HS-5 (cell line): ENCODE measurements at regions not wholly inside any gene's neighbourhood (a gene's known extent, or its start where the extent isn't known, plus 50 kb on each side); places are given as distances from the start of the nearest gene placed in this dataset.

Experiments
- DNase-seq: peaks from one replicate; pipeline ENCODE4 v3.0.0-alpha.2; 2012; ENCODE audit warnings: low read depth

DNA sequence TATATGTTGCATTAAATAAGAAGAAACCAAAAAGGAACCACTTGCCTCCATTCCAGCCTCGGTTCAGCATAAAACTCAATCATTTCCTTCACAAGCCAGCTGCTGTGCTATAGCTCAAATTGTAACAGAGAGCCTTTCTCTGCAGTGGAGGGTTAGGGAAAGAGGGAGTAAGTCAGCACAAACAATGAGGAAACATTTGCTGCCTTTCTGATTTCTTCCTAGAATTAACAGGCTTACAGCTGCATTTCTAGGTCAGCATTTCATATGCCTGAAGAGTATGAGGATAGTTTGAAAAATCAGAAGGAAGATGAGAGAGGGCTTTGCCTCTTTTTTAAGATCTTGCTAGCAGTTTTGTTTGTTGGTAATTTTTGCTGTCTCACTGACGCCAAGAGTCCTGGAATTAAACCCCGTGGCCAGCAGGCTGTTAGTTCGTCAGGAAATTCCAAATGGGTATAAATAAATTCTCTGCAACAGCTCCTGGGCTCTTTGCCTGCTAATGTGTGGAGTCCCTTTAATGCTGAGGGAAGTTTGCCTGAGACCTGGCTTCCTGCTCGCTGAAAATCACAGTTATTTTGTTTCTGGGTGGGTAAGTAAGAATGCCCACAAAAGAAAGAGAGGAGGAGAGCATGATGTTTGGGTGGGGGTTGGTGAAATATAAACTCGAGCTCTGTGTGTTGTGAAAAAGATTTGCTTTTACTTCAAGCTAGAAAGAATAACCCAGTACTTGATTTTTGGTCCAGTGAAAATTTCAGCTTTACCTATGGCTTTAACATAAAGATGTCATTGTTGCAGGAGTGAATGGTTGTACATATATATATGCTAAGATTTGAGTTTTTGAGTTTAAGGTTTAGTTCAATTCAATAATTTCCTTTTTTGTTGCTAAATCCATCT lies 148.1 kb upstream of the DMRT1 start:
- DNase-seq: no peak

- DNase-seq: no peak
Observed at GRCh38 chr9:694092-694402, 147.4 kb upstream of the DMRT1 start.

GRCh38 chr9:694403-695154 lies 146.9 kb upstream of the DMRT1 start:
- DNase-seq: peak; percentile 92

DNA sequence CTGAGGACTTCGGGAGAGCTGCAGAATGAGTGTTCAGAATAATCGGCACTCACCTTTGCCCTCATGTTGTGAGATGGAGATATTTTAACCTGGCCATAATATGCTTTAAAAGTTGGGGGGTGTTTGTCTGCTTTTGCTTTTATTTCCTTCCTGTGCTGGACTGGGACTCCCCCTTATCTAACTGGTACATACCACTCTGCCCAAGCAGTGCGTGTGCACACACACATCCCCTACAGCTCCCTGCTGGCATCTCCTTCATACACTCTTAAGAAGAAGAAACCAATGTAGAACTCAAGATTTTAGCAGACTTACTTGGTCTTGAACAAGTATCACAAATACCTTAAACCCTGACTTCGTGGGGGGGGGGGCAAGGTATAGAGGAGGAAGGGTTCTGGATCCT lies 146.2 kb upstream of the DMRT1 start:
- DNase-seq: no peak

DNA sequence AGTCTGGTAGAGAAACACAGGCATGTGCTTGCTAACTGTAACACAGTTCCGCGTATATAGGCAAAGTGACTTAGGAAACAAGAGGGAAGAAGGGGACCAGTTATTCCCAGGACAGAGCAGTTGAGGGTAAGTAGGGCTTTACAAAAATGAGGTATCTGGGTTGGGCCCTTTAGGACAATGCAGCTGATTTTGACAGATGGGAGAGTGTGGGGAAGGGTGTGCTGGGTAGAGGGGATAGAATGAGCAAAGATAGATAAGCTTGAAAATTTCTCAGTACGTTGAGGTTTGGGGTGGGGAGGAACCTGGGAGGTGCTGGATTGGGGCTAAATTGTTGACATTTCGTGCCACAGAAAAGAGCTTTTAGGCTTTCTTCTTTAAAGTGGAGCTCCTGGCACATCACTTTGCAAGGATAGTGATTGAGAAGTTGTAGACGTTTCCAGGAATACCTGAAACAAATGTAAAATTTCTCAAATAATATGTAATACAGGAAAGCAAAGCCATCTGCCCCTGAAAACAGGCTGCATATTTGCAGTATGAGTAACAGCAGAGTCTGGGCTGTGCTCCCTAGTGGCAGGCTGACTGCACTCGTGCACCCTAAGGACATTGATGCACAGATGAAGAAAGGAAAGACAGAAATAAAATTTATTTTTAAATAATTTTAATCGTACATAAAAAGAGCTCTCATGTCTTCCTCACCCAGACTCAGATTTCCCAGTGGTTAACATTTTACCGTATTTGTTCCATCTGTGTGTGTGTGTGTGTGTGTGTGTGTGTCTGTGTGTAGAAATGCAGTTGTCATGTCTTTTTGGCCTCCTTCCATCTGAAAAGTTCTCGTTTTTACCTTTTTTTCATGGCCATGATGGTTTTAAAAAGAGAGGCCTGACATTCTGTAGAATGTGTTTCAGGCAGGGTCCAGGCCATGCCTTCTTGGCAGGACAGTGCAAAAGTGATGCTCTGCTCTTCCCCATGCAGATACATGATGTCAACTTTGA lies 144.9 kb upstream of the DMRT1 start:
- DNase-seq: no peak

DNA sequence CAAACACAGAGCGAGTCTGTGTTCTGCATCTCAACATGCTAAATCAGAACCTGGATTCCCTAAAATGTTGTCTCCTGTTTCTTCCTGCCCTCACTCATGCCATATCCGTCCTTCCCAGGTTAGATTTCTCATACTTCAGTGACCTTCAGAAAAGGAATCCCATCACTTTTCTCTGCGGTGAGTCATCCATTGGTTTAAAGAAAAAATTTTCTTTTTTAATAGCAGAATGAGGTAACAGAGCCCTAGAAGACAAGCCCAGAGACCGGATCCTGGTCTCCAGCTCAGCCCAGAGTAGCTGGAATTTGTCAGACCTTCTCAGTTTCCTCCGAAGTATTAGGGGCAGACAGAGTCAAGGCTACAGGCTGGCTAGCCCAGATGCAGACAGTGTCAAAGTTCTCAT lies 143.2 kb upstream of the DMRT1 start:
- no peak for DNase-seq

GRCh38 chr9:698954-699353 lies 142.5 kb upstream of the DMRT1 start:
- DNase-seq: no peak

DNA sequence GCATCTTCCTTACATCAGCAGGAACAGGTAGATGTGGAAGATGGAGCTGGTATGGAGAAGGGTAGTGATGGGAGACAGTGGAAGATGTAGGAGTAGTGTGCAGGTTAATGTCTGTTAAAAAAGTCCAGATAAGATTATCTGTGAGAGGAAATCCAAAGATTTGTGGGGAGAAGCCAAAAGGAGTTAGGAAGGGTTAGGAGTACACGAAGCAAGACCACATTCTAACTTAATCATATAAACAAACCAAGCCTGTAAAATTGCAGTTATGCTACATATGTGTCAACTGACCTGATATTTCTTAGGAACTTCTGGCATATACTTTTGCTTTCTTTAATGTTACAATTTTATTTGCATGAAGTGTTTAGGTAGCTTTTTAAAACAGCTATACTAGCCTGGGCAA lies 142.1 kb upstream of the DMRT1 start:
- no peak for DNase-seq

DNA sequence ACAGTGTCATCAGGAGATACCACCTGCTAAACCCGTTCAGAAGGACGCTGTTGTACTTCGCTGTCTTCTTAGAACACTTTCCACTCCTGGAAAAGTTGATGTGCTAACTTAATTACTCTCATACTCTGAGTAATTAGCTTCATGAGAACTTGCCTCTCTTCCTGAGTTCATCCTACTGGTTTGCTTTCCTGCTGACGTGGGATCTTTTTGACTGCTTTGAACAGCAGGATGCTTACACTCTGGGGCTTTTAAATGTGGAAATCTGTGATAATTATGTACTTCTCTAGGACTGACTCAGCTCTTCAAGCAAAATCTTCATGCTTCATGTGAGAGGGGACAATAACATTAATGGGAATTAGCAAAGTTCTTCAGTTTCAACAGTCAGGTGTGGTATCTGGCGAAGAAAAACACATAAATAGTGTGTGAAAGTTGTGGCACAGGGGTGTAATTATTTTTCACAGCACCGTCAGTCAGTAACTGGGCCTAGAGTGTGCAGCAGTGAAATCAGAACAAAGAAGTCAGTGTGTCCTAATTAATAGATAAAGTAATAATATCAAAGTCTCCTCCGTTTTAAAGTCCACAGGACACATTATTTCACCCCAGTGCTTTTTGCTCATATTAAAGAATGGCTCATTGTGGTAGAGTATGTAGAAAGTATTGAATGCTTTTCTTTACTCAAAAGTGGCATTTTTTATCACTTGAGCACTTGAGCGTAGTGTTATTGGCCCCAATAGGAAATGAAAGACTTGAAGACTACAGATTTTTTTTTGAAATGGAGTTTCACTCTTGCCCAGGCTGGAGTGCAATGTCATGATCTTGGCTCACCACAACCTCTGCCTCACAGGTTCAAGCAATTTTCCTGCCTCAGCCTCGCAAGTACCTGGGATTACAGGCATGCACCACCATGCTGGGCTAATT lies 140.9 kb upstream of the DMRT1 start:
- DNase-seq: no peak

DNA sequence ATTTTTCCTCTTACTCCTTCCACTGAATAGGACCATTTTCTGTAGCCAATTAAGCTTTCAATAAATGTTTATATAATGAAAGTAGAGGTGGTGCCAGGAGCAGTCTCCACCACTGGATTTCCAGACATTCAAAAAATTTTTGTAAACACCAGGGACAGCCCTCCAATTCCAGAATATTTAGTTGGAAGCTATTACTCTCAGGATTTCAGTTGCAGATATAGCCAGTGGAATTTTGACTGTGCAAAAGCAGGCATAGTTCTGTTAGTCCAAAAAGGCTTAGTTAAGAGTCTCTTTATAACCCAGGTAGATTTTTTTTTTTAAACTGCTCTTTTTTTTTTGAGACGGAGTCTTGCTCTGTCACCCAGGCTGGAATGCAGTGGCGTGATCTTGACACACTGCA lies 138.1 kb upstream of the DMRT1 start:
- DNase-seq: no peak

DNA sequence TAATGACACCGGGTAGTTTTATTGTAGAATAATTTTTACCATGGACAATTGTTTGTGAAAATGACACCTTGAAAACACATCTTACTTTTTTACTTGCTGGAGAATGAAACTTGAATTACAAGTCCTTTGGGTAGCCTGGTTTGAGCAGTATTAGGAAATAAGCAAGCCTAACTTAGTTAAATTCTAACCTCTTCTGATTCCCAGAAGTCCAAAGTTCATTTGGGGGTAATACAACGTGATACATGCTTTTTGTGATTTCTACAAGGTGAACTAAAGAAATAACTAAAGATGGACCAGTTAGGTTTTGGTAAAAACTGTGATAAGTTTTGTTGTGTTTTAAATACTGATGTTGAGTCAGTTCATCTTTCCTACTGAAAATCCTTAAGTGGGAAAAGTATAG lies 135.4 kb upstream of the DMRT1 start:
- DNase-seq: no peak

DNA sequence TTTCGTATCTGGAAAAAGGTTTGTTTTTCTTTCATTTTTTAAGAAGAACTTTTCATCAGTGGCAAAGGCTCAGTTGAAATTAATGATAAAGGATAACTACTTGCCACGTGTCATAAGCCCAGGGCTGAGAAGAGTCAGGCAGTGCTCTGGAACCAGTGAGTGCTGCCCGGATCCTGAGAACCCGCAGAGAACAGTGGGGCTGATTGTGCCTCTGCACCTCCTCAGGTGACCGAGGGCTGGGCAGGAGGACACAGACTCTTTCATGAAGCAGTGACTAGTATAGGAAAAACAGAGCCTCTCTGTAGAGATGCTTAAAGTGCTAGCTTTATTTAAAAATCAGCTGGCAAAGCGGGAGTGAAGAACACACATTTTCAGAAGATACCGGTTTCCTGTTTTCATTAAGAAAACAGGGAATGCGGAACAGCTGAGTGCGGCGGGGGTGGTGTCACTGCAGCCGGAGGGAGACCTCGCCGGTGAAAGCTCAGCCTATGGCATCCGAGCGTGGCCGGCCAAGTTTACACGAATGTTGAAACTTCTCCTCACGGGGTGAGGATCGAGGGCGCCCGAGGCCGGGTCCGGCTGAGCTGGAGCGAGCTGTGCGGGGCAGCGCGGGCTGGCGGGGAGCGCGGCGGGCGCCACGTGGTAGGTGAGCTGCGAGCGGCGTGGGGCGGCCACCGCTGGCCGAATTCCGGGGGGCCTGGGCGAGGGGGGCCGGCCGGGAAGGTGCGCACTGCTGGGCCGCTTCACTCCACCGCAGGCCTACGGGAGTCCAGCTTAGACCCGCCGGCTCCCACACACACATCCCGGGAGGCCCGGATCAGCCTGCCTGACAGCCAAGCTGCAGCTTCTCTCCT lies 134.7 kb upstream of the DMRT1 start:
- DNase-seq: no peak

DNA sequence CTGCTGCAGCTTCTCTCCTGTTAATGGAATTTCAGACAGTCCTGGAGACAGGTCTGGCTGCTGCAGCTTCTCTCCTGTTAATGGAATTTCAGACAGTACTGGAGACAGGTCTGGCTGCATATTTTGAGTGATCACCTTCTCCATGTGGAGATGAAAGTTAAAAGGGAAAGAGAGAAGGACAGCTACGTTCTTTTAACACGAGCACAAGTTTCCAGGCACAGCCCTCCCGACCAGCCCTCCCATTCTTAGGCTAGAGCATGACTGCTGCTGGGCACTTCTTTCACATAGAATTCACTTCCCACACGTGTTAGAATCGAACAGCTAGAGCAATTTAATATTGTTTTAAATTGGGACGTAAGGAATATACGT lies 133.3 kb upstream of the DMRT1 start:
- no peak for DNase-seq

GRCh38 chr9:708551-709432 lies 132.7 kb upstream of the DMRT1 start:
- DNase-seq: no peak

DNA sequence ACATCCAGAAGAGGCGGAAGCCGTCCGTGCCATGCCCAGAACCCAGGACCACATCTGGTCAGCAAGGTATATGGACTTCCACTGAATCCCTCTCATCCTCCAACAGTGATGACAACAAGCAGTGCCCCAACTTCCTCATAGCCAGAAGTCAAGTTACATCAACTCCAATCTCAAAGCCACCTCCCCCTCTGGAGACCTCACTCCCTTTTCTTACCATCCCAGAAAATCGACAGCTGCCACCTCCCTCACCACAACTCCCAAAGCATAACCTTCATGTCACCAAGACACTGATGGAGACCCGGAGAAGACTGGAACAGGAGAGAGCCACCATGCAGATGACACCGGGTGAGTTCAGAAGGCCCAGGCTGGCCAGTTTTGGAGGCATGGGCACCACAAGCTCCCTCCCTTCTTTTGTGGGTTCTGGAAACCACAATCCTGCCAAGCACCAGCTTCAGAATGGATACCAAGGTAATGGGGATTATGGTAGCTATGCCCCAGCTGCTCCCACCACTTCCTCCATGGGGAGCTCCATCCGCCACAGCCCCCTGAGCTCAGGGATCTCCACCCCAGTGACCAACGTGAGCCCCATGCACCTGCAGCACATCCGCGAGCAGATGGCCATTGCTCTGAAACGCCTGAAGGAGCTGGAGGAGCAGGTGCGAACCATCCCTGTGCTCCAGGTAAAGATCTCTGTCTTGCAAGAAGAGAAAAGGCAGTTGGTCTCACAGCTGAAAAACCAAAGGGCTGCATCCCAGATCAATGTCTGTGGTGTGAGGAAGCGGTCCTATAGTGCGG lies 130.3 kb upstream of the DMRT1 start:
- no peak for DNase-seq

DNA sequence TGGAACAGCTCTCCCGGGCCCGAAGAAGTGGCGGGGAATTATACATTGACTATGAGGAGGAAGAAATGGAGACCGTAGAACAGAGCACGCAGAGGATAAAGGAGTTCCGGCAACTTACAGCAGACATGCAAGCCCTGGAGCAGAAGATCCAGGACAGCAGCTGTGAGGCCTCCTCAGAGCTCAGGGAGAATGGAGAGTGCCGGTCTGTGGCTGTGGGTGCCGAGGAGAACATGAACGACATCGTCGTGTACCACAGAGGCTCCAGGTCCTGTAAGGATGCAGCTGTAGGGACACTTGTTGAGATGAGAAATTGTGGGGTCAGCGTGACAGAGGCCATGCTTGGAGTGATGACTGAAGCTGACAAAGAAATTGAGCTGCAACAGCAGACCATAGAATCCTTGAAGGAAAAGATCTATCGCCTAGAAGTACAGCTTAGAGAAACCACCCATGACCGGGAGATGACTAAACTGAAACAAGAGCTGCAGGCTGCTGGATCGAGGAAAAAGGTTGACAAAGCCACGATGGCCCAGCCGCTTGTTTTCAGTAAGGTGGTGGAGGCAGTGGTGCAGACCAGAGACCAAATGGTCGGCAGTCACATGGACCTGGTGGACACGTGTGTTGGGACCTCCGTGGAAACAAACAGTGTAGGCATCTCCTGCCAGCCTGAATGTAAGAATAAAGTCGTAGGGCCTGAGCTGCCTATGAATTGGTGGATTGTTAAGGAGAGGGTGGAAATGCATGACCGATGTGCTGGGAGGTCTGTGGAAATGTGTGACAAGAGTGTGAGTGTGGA lies 129.5 kb upstream of the DMRT1 start:
- DNase-seq: no peak

GRCh38 chr9:712643-713042 lies 128.9 kb upstream of the DMRT1 start:
- DNase-seq: no peak

GRCh38 chr9:713091-713490 lies 128.4 kb upstream of the DMRT1 start:
- no peak for DNase-seq
